ENCODE measurements at regions not wholly inside any gene's neighbourhood (a gene's known extent, or its start where the extent isn't known, plus 50 kb on each side); places are given as distances from the start of the nearest gene placed in this dataset.

GRCh38 chr4:163939597-163939996, 445.1 kb downstream of the TMA16 start:
- WGBS (ENCODE audit: insufficient coverage) = no CpG with 5 or more reads among the region's 1 CpG
- Histone ChIP-seq H3K79me2 (ENCODE audit: insufficient read depth, low read length) (no peaks in the 10 kb centered on the region), H3K27me3 (ENCODE audit: control insufficient read depth in 2 of 2, insufficient read depth in 2 of 2, low read length in 2 of 2) (no peaks in the 10 kb centered on the region), H3K27ac (ENCODE audit: low read depth in 1 of 2, low read length in 2 of 2) (no peak overlapping the region), H3K4me1 (ENCODE audit: control insufficient read depth in 1 of 2, insufficient read depth in 2 of 2, low read length in 2 of 2) (no peaks in the 10 kb centered on the region), H3K4me3 (replicated peaks in 1 of 3; ENCODE audit: low read depth in 2 of 3, low read length in 3 of 3) (no peak overlapping the region), H3K9me3 (replicated peaks in 1 of 2; ENCODE audit: control insufficient read depth in 1 of 2, insufficient read depth in 1 of 2, low read length in 2 of 2) (no peaks in the 10 kb centered on the region), H4K20me1 (ENCODE audit: insufficient read depth, low read length) (no peaks in the 10 kb centered on the region), H2AFZ (ENCODE audit: insufficient read depth, low read depth, low read length, poor library complexity, severe bottlenecking) (no peak overlapping the region), H3K36me3 (replicated peaks in 1 of 2; ENCODE audit: control insufficient read depth in 1 of 2, insufficient read depth in 2 of 2, low read length in 2 of 2) (no peaks in the 10 kb centered on the region), H3K9ac (ENCODE audit: insufficient read depth, low read length, poor library complexity, severe bottlenecking) (no peak overlapping the region), H3K4me2 (replicated peaks; ENCODE audit: extremely low read depth, low read length, poor library complexity, severe bottlenecking) (no peak overlapping the region)
- no peak for TF ChIP-seq CTCF (IDR thresholded peaks at IDR 0.05)
- Mint-ChIP-seq H3K4me1 (no peaks in the 10 kb centered on the region), H3K27me3 (ENCODE audit: low read depth in 3 of 3) (no peaks in the 10 kb centered on the region), H3K4me3 (no peak overlapping the region), H3K27ac (no peak overlapping the region), H3K36me3 (no peaks in the 10 kb centered on the region), H3K9me3 (no peaks in the 10 kb centered on the region)
- DNase-seq = no peak
- intact Hi-C loops (cut with micrococcal nuclease) = no loop called here

DNA sequence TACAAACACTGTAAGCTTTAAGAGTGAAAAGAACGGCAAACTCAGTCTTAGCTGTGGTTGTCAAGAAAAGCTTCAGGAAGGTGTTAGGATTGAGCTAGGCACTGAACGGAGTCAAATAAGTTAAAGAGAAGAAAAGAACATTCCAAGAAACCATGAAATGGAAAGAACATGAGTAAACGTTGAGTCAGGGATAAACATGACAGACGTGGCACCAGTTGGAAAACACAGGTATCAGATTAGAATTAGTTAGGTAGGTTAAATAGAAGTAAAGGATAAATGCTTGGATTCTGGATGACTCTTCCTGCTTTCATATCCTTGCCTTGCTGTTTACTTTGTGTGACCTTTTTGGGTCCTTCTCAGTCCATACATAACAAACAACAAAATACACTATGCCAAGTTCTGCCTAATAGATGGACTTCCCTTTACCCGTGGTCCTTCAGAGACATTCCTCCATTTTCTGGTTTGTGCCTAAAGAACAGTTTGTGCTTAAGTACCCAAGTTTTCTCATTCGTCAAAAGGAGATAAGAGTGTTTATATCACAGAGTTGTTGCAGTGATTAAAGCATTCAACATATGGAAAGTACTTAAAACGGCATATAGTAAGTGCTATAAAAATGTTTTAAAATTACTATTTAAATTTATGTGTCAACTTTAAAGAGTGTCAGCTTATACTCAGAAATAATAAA, 446.9 kb downstream of the TMA16 start:
- Histone ChIP-seq H3K79me2 (ENCODE audit: insufficient read depth, low read length) (no peaks in the 10 kb centered on the region), H3K4me3 (replicated peaks in 1 of 3; ENCODE audit: low read depth in 2 of 3, low read length in 3 of 3) (no peak overlapping the region), H3K9me3 (replicated peaks in 1 of 2; ENCODE audit: control insufficient read depth in 1 of 2, insufficient read depth in 1 of 2, low read length in 2 of 2) (no peaks in the 10 kb centered on the region), H3K9ac (ENCODE audit: insufficient read depth, low read length, poor library complexity, severe bottlenecking) (no peak overlapping the region), H3K27ac (ENCODE audit: low read depth in 1 of 2, low read length in 2 of 2) (no peak overlapping the region), H4K20me1 (ENCODE audit: insufficient read depth, low read length) (no peaks in the 10 kb centered on the region), H3K4me1 (ENCODE audit: control insufficient read depth in 1 of 2, insufficient read depth in 2 of 2, low read length in 2 of 2) (no peaks in the 10 kb centered on the region), H3K27me3 (ENCODE audit: control insufficient read depth in 2 of 2, insufficient read depth in 2 of 2, low read length in 2 of 2) (no peaks in the 10 kb centered on the region), H3K4me2 (replicated peaks; ENCODE audit: extremely low read depth, low read length, poor library complexity, severe bottlenecking) (no peak overlapping the region), H3K36me3 (replicated peaks in 1 of 2; ENCODE audit: control insufficient read depth in 1 of 2, insufficient read depth in 2 of 2, low read length in 2 of 2) (no peaks in the 10 kb centered on the region), H2AFZ (ENCODE audit: insufficient read depth, low read depth, low read length, poor library complexity, severe bottlenecking) (no peak overlapping the region)
- WGBS (ENCODE audit: insufficient coverage) = 90% methylated on average over 3 of the region's 7 CpGs
- intact Hi-C loops (cut with micrococcal nuclease) = no loop called here
- Mint-ChIP-seq H3K4me3 (no peak overlapping the region), H3K27ac (no peak overlapping the region), H3K36me3 (no peaks in the 10 kb centered on the region), H3K27me3 (ENCODE audit: low read depth in 3 of 3) (no peaks in the 10 kb centered on the region), H3K4me1 (no peaks in the 10 kb centered on the region), H3K9me3 (no peaks in the 10 kb centered on the region)
- TF ChIP-seq CTCF (IDR thresholded peaks at IDR 0.05) = no peak
- DNase-seq = no peak

Measured in CD14-positive monocyte (primary cell).